Neural crest cell (in vitro differentiated cells): ENCODE measurements at regions not wholly inside any gene's neighbourhood (a gene's known extent, or its start where the extent isn't known, plus 50 kb on each side); places are given as distances from the start of the nearest gene placed in this dataset.

ENCODE experiments used
- DNase-seq: peaks from one replicate; pipeline ENCODE4 v3.0.0; 2021; ENCODE audit warnings: low read depth, mixed read lengths, low spot score
- H3K27ac Mint-ChIP-seq: one replicate; pipeline ENCODE4 v1.8.0; 2021; ENCODE audit warnings: mild to moderate bottlenecking, mixed read lengths; ENCODE audit not compliant: unreplicated experiment
- H3K27me3 Mint-ChIP-seq: 2 replicates; pipeline ENCODE4 v1.8.0; 2021; ENCODE audit warnings: low read depth, mild to moderate bottlenecking, mixed read lengths
- H3K36me3 Mint-ChIP-seq: 2 replicates; pipeline ENCODE4 v1.8.0; 2021; ENCODE audit warnings: low read depth, mild to moderate bottlenecking, mixed read lengths
- H3K4me1 Mint-ChIP-seq: 2 replicates; pipeline ENCODE4 v1.8.0; 2021; ENCODE audit warnings: mixed read lengths
- H3K4me3 Mint-ChIP-seq: one replicate; pipeline ENCODE4 v1.8.0; 2021; ENCODE audit warnings: mild to moderate bottlenecking, mixed read lengths
- H3K9me3 Mint-ChIP-seq: 2 replicates; pipeline ENCODE4 v1.8.0; 2021; ENCODE audit warnings: mixed read lengths
- TF ChIP-seq, protein P1 (sequence below): fragments of 200-600 bp; sonication (generic); conservative IDR thresholded peaks from 2 replicates; pipeline ENCODE4 v1.5.0; 2021; ENCODE audit warnings: antibody characterized with exemption, mild to moderate bottlenecking

DNA sequence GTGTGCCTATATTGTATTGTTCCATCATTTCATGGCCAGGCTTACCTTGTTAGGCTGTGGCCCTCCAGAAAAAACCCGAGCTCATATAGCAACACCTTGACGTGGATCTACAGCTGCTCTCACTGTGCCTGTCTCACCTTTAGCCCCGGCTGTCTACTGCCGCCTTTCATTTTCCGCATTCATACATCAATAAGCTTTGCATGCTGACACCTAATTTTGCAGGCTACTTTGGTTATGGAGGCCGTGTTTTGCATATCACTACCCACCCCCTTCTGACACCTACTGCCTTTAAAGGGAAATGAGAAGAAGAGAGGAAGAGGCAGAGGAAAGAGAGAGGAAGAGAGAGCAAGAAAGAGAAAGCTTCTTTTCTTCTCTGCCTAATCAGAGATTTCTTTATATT lies 702.9 kb downstream of the BCL11A start:
- Mint-ChIP-seq H3K36me3 (no peaks in the 10 kb centered on the region), H3K4me1 (no peaks in the 10 kb centered on the region), H3K9me3 (peaks cover 3% of the 10 kb centered on the region), H3K4me3 (no peak overlapping the region), H3K27me3 (no peaks in the 10 kb centered on the region), H3K27ac (no peak overlapping the region)
- DNase-seq: no peak
- TF ChIP-seq, protein P1, sequence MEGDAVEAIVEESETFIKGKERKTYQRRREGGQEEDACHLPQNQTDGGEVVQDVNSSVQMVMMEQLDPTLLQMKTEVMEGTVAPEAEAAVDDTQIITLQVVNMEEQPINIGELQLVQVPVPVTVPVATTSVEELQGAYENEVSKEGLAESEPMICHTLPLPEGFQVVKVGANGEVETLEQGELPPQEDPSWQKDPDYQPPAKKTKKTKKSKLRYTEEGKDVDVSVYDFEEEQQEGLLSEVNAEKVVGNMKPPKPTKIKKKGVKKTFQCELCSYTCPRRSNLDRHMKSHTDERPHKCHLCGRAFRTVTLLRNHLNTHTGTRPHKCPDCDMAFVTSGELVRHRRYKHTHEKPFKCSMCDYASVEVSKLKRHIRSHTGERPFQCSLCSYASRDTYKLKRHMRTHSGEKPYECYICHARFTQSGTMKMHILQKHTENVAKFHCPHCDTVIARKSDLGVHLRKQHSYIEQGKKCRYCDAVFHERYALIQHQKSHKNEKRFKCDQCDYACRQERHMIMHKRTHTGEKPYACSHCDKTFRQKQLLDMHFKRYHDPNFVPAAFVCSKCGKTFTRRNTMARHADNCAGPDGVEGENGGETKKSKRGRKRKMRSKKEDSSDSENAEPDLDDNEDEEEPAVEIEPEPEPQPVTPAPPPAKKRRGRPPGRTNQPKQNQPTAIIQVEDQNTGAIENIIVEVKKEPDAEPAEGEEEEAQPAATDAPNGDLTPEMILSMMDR: no peak

DNA sequence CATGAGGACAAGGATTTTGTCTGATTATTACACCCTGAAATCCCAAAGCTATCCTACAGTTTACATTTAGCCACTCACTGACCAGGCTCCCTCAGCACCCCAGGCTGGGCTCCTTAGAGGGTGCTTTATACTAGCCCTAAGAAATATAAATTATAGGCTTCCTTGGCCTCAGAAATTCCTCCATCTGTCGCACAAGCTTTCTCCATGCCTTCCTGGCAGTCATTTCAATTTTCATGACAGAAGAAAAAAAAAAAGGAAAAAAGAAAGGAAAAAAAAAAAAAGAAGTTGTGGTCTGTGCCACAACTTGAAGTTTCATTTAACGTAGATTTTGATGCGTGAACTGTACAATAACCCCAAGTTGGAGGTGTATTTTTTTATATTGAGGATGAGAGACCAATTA lies 719.5 kb downstream of the BCL11A start:
- peaks cover 4% of the 10 kb centered on the region for H3K9me3 Mint-ChIP-seq
- H3K27me3 Mint-ChIP-seq: no peaks in the 10 kb centered on the region

DNA sequence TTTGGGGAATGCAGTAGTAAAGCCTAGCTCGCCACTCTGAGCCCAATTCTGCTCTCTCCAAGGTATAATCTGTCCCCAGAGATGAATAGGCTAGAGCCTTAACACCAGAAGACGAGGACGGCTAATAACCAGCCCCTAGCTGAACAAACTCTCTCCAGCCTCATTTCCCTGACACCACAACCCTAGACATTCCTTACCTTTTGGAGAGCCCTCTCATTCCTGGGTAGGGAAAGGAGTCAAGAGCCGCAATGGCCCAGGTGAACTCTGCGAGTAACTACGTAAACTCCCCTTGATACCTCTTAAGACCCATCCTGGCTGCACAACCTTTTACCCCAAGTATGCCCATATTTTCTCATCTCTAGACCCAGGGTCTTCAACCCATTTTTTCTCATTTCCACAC lies 722.9 kb downstream of the BCL11A start:
- no peak overlapping the region for H3K27ac Mint-ChIP-seq
- TF ChIP-seq, protein P1: no peak
- peaks cover 4% of the 10 kb centered on the region for H3K9me3 Mint-ChIP-seq
- no peaks in the 10 kb centered on the region for H3K36me3 Mint-ChIP-seq
- no peaks in the 10 kb centered on the region for H3K27me3 Mint-ChIP-seq
- no peak overlapping the region for H3K4me3 Mint-ChIP-seq
- no peak for DNase-seq
- no peaks in the 10 kb centered on the region for H3K4me1 Mint-ChIP-seq

More for the DNA sequence above, 719.5 kb downstream of the BCL11A start:
- no peak overlapping the region for H3K4me3 Mint-ChIP-seq
- no peak for DNase-seq
- no peak overlapping the region for H3K27ac Mint-ChIP-seq
- no peaks in the 10 kb centered on the region for H3K4me1 Mint-ChIP-seq
- H3K36me3 Mint-ChIP-seq: no peaks in the 10 kb centered on the region
- TF ChIP-seq, protein P1: no peak

DNA sequence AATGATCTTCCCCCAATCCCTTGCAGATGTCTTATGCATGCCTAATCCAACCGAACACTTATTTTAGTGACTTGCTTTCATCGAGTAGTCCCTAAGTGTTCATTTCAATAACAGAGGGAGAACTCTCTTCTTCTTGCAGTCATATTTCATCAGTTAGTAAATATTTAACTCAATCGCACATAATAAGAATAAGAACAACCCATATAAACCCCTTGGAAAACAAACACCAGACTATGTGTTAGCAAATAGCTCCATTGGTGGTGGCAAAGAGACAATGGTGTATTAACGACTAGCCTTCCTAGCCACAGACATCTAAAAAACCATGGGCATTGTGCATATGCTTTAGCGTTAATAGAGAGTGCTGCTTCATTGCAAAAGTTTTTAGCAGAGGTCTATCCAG lies 725.8 kb downstream of the BCL11A start:
- Mint-ChIP-seq H3K4me1 (no peaks in the 10 kb centered on the region), H3K4me3 (no peak overlapping the region), H3K27me3 (no peaks in the 10 kb centered on the region), H3K9me3 (peaks cover 2% of the 10 kb centered on the region), H3K27ac (no peak overlapping the region), H3K36me3 (no peaks in the 10 kb centered on the region)
- DNase-seq: no peak
- TF ChIP-seq, protein P1: no peak

DNA sequence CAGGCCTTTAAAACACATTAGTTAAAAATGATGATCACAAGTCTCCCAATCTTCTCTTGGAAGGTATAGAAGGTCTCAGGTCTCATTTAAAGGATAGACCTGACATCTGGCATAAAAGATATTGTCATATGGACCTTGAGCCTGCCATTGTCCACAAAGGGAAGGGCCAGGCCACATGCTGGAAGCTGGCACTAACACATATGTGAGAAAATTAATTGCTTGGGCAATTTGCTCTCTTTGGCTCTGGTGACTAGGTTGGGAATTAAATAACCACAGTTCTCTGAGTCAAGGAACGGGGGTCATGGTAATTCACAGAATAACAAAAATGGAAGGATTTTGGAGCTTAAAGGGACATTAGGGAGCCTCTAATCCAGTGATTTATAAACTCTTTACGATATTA lies 727.3 kb downstream of the BCL11A start:
- Mint-ChIP-seq H3K9me3 (no peaks in the 10 kb centered on the region), H3K4me3 (no peak overlapping the region), H3K36me3 (no peaks in the 10 kb centered on the region), H3K27me3 (no peaks in the 10 kb centered on the region), H3K4me1 (no peaks in the 10 kb centered on the region), H3K27ac (no peak overlapping the region)
- TF ChIP-seq, protein P1: no peak
- no peak for DNase-seq

DNA sequence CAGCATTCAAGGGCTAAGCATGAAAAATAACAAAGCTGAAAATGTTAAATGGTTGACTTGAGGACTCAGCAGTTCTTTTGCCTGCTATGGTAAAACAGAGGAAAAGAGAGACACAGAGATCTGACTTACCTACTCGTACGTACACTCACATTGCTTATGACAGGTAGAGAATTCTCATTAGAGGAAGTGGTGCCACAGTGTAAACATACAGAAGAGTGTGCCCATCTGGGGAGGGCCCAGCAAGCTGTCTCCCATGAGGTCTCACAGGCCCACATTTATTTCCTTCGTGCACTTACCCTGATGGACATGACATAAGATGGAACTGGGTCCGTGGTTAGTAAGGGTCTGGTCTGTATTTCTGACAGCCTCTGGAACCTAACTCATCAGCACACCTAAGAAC lies 729.1 kb downstream of the BCL11A start:
- H3K27ac Mint-ChIP-seq: no peak overlapping the region
- no peaks in the 10 kb centered on the region for H3K27me3 Mint-ChIP-seq

More for the DNA sequence above, 729.1 kb downstream of the BCL11A start:
- Mint-ChIP-seq H3K9me3 (no peaks in the 10 kb centered on the region), H3K4me1 (no peaks in the 10 kb centered on the region), H3K4me3 (no peak overlapping the region), H3K36me3 (no peaks in the 10 kb centered on the region)
- TF ChIP-seq, protein P1: no peak
- DNase-seq: no peak
